SK-N-MC (cell line): ENCODE measurements at regions not wholly inside any gene's neighbourhood (a gene's known extent, or its start where the extent isn't known, plus 50 kb on each side); places are given as distances from the start of the nearest gene placed in this dataset.

Source experiments
- EZH2 ChIP-seq: fragments of 200-600 bp; sonication (generic); IDR thresholded peaks from one replicate; pipeline ENCODE4 v1.6.1; 2017; ENCODE audit warnings: antibody characterized with exemption
- FOXP2 ChIP-seq: optimal IDR thresholded peaks from 2 replicates; pipeline ENCODE3; 2011; ENCODE audit warnings: mild to moderate bottlenecking, moderate library complexity; ENCODE audit not compliant: insufficient read depth; ENCODE audit errors: extremely low read length, control extremely low read depth
- POLR2AphosphoS5 ChIP-seq: IDR thresholded peaks from 2 replicates; pipeline ENCODE4 v1.6.1; 2012; ENCODE audit warnings: mild to moderate bottlenecking, low read depth, low read length, borderline replicate concordance

GRCh38 chr1:213598263-213598662 lies 389.5 kb upstream of the PROX1 start:
- TF ChIP-seq EZH2, result no peak
- TF ChIP-seq POLR2AphosphoS5, result no peak
- TF ChIP-seq FOXP2, result no peak
